22Rv1 (cell line): ENCODE measurements at regions not wholly inside any gene's neighbourhood (a gene's known extent, or its start where the extent isn't known, plus 50 kb on each side); places are given as distances from the start of the nearest gene placed in this dataset.

Experiments used
- ZFX ChIP-seq: fragments of 450-650 bp; IDR thresholded peaks from 2 replicates; pipeline ENCODE4 v1.6.1; 2017; ENCODE audit warnings: antibody characterized with exemption, borderline replicate concordance
- TF ChIP-seq, protein P1 (sequence below): fragments of 450-650 bp; IDR thresholded peaks from 2 replicates; pipeline ENCODE4 v1.5.1; 2017; ENCODE audit warnings: mild to moderate bottlenecking

DNA sequence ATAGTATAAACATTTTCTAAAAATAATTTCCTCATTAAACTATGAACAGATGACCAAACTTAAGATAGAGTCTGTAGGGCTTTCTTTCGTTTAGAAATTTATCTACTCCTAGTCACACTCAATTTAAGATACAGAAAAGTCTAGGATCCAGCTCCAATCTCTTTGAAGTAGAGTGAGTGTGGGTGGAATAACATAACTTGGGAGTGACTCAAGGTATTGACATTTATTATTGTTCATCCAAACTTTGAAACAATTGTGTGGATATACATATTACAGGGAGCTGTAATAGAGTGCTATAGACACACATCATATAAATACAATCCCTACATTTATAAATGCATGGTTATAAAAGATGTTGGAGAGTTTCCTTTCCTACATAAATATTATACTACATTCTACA, 715.2 kb upstream of the MANEA start:
- TF ChIP-seq, protein P1, sequence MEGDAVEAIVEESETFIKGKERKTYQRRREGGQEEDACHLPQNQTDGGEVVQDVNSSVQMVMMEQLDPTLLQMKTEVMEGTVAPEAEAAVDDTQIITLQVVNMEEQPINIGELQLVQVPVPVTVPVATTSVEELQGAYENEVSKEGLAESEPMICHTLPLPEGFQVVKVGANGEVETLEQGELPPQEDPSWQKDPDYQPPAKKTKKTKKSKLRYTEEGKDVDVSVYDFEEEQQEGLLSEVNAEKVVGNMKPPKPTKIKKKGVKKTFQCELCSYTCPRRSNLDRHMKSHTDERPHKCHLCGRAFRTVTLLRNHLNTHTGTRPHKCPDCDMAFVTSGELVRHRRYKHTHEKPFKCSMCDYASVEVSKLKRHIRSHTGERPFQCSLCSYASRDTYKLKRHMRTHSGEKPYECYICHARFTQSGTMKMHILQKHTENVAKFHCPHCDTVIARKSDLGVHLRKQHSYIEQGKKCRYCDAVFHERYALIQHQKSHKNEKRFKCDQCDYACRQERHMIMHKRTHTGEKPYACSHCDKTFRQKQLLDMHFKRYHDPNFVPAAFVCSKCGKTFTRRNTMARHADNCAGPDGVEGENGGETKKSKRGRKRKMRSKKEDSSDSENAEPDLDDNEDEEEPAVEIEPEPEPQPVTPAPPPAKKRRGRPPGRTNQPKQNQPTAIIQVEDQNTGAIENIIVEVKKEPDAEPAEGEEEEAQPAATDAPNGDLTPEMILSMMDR = no peak
- no peak for TF ChIP-seq ZFX
